ENCODE measurements at regions not wholly inside any gene's neighbourhood (a gene's known extent, or its start where the extent isn't known, plus 50 kb on each side); places are given as distances from the start of the nearest gene placed in this dataset.

GRCh38 chr13:84902243-84902642, 897.0 kb downstream of the SLITRK6 start:
- DNase-seq (ENCODE audit: low read depth) = no peak
- no peaks in the 10 kb centered on the region for H3K9me3 ChIP-seq (ENCODE audit: insufficient read depth, low read depth, low read length)
- H3K27me3 ChIP-seq (ENCODE audit: insufficient read depth, low read length) = no peaks in the 10 kb centered on the region
- TF ChIP-seq CTCF (IDR thresholded peaks at IDR 0.05; ENCODE audit: insufficient read depth, low read depth, low read length) (no peak), EZH2 (IDR thresholded peaks at IDR 0.05; ENCODE audit: insufficient read depth, low read length) (no peak)
- H3K27ac ChIP-seq (ENCODE audit: low read depth, low read length) = no peak overlapping the region
- H3K36me3 ChIP-seq (ENCODE audit: insufficient read depth, low read length) = no peaks in the 10 kb centered on the region
- no peak for FAIRE-seq
- no peaks in the 10 kb centered on the region for H3K9me3 Mint-ChIP-seq (ENCODE audit: unreplicated experiment)
- H3K9ac ChIP-seq (ENCODE audit: low read length) = no peak overlapping the region
- no peaks in the 10 kb centered on the region for H3K27me3 Mint-ChIP-seq (ENCODE audit: low read depth, unreplicated experiment)
- no peaks in the 10 kb centered on the region for H3K79me2 ChIP-seq (ENCODE audit: insufficient read depth, low read length)
- no peak overlapping the region for H3K4me3 Mint-ChIP-seq (ENCODE audit: unreplicated experiment)
- H3K4me2 ChIP-seq (ENCODE audit: low read length) = no peak overlapping the region
- H3K4me1 ChIP-seq (ENCODE audit: insufficient read depth, low read length) = no peaks in the 10 kb centered on the region
- no peaks in the 10 kb centered on the region for H4K20me1 ChIP-seq (ENCODE audit: insufficient read depth, low read length)
- H3K27ac Mint-ChIP-seq (ENCODE audit: unreplicated experiment) = no peak overlapping the region
- H2AFZ ChIP-seq (ENCODE audit: low read depth, low read length) = no peak overlapping the region
- H3K4me3 ChIP-seq (ENCODE audit: insufficient read depth, low read depth, low read length) = no peak overlapping the region
- H3K36me3 Mint-ChIP-seq (ENCODE audit: low read depth, unreplicated experiment) = no peaks in the 10 kb centered on the region
- no peaks in the 10 kb centered on the region for H3K4me1 Mint-ChIP-seq (ENCODE audit: low read depth, unreplicated experiment)

DNA sequence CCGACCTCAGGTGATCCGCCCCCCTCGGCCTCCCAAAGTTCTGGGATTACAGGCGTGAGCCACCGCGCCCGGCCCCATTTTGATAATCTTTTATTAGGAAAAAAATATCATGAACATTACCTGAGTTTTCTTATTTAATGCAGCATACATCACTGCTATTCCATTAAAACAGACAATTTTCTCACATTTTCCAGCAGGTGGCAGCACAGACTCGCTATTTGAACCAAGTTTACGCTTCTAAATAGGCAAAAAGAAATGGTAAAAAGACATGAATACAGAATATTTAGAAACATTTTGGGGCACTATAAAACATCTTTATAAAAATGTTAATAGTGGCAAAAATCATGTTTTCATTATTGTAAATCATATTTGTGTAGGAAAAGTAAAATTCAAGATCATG, 903.1 kb downstream of the SLITRK6 start:
- Mint-ChIP-seq H3K4me3 (ENCODE audit: unreplicated experiment) (no peak overlapping the region), H3K27me3 (ENCODE audit: low read depth, unreplicated experiment) (no peaks in the 10 kb centered on the region), H3K9me3 (ENCODE audit: unreplicated experiment) (no peaks in the 10 kb centered on the region), H3K27ac (ENCODE audit: unreplicated experiment) (no peak overlapping the region), H3K36me3 (ENCODE audit: low read depth, unreplicated experiment) (no peaks in the 10 kb centered on the region), H3K4me1 (ENCODE audit: low read depth, unreplicated experiment) (no peaks in the 10 kb centered on the region)
- no peak overlapping the region for H2AFZ ChIP-seq (ENCODE audit: low read depth, low read length)
- peak; percentile 17 for FAIRE-seq
- H3K4me1 ChIP-seq (ENCODE audit: insufficient read depth, low read length) = no peaks in the 10 kb centered on the region
- H3K27ac ChIP-seq (ENCODE audit: low read depth, low read length) = no peak overlapping the region
- H4K20me1 ChIP-seq (ENCODE audit: insufficient read depth, low read length) = no peaks in the 10 kb centered on the region
- no peaks in the 10 kb centered on the region for H3K79me2 ChIP-seq (ENCODE audit: insufficient read depth, low read length)
- H3K36me3 ChIP-seq (ENCODE audit: insufficient read depth, low read length) = no peaks in the 10 kb centered on the region
- no peak overlapping the region for H3K4me3 ChIP-seq (ENCODE audit: insufficient read depth, low read depth, low read length)
- no peaks in the 10 kb centered on the region for H3K27me3 ChIP-seq (ENCODE audit: insufficient read depth, low read length)
- no peak overlapping the region for H3K4me2 ChIP-seq (ENCODE audit: low read length)
- peak; percentile 58 for TF ChIP-seq CTCF (IDR thresholded peaks at IDR 0.05; ENCODE audit: insufficient read depth, low read depth, low read length)
- TF ChIP-seq EZH2 (IDR thresholded peaks at IDR 0.05; ENCODE audit: insufficient read depth, low read length) = no peak
- no peaks in the 10 kb centered on the region for H3K9me3 ChIP-seq (ENCODE audit: insufficient read depth, low read depth, low read length)
- no peak overlapping the region for H3K9ac ChIP-seq (ENCODE audit: low read length)
- peak; percentile 18 for DNase-seq (ENCODE audit: low read depth)

- H3K27ac Mint-ChIP-seq (ENCODE audit: unreplicated experiment) = no peak overlapping the region
- H3K4me3 ChIP-seq (ENCODE audit: insufficient read depth, low read depth, low read length) = no peak overlapping the region
- DNase-seq (ENCODE audit: low read depth) (no peak), FAIRE-seq (no peak)
- no peaks in the 10 kb centered on the region for H3K27me3 ChIP-seq (ENCODE audit: insufficient read depth, low read length)
- H3K9me3 Mint-ChIP-seq (ENCODE audit: unreplicated experiment) = no peaks in the 10 kb centered on the region
- no peaks in the 10 kb centered on the region for H3K9me3 ChIP-seq (ENCODE audit: insufficient read depth, low read depth, low read length)
- no peak overlapping the region for H3K4me2 ChIP-seq (ENCODE audit: low read length)
- H3K9ac ChIP-seq (ENCODE audit: low read length) = no peak overlapping the region
- H4K20me1 ChIP-seq (ENCODE audit: insufficient read depth, low read length) = no peaks in the 10 kb centered on the region
- H3K4me1 ChIP-seq (ENCODE audit: insufficient read depth, low read length) = no peaks in the 10 kb centered on the region
- no peak overlapping the region for H3K27ac ChIP-seq (ENCODE audit: low read depth, low read length)
- H3K4me3 Mint-ChIP-seq (ENCODE audit: unreplicated experiment) = no peak overlapping the region
- no peaks in the 10 kb centered on the region for H3K36me3 ChIP-seq (ENCODE audit: insufficient read depth, low read length)
- no peaks in the 10 kb centered on the region for H3K27me3 Mint-ChIP-seq (ENCODE audit: low read depth, unreplicated experiment)
- H3K4me1 Mint-ChIP-seq (ENCODE audit: low read depth, unreplicated experiment) = no peaks in the 10 kb centered on the region
- no peaks in the 10 kb centered on the region for H3K79me2 ChIP-seq (ENCODE audit: insufficient read depth, low read length)
- TF ChIP-seq CTCF (IDR thresholded peaks at IDR 0.05; ENCODE audit: insufficient read depth, low read depth, low read length) (no peak), EZH2 (IDR thresholded peaks at IDR 0.05; ENCODE audit: insufficient read depth, low read length) (no peak)
- H2AFZ ChIP-seq (ENCODE audit: low read depth, low read length) = no peak overlapping the region
- no peaks in the 10 kb centered on the region for H3K36me3 Mint-ChIP-seq (ENCODE audit: low read depth, unreplicated experiment)
These were observed 904.5 kb downstream of the SLITRK6 start for GRCh38 chr13:84894749-84895148.

Measured in astrocyte (in vitro differentiated cells and primary cell).